H9 (cell line): ENCODE measurements at regions not wholly inside any gene's neighbourhood (a gene's known extent, or its start where the extent isn't known, plus 50 kb on each side); places are given as distances from the start of the nearest gene placed in this dataset.

Experiments used
- DNase-seq: peaks from one replicate; pipeline ENCODE4 v3.0.0-alpha.2; 2017
- H2AFZ ChIP-seq: one replicate; pipeline ENCODE4 v1.6.1; 2013; ENCODE audit warnings: mild to moderate bottlenecking, low read length, control low read depth, moderate library complexity
- H2AK5ac ChIP-seq: 2 replicates; pipeline ENCODE4 v1.6.1; 2013; ENCODE audit warnings: low read length, control low read depth, mixed read lengths; ENCODE audit not compliant: insufficient read length
- H2BK120ac ChIP-seq: one replicate; pipeline ENCODE4 v1.6.1; 2013; ENCODE audit warnings: low read depth, mild to moderate bottlenecking, low read length, control low read depth, inconsistent platforms; ENCODE audit not compliant: poor library complexity, severe bottlenecking
- H2BK12ac ChIP-seq: 2 replicates; pipeline ENCODE4 v1.6.1; 2013; ENCODE audit warnings: low read length, control low read depth, mixed read lengths, low read depth; ENCODE audit not compliant: insufficient read length
- H2BK15ac ChIP-seq: 2 replicates; pipeline ENCODE4 v1.6.1; 2013; ENCODE audit warnings: low read depth, low read length, control low read depth
- H2BK20ac ChIP-seq: one replicate; pipeline ENCODE4 v1.6.1; 2013; ENCODE audit warnings: low read depth, mild to moderate bottlenecking, low read length, control low read depth, inconsistent platforms; ENCODE audit not compliant: poor library complexity, severe bottlenecking
- H2BK5ac ChIP-seq: 2 replicates; pipeline ENCODE4 v1.6.1; 2013; ENCODE audit warnings: low read length, control low read depth, mixed read lengths; ENCODE audit not compliant: insufficient read length
- H3K14ac ChIP-seq: 2 replicates; pipeline ENCODE4 v1.6.1; 2013; ENCODE audit warnings: low read length, control low read depth; ENCODE audit not compliant: insufficient read depth
- H3K18ac ChIP-seq: 2 replicates; pipeline ENCODE4 v1.6.1; 2013; ENCODE audit warnings: low read depth, mild to moderate bottlenecking, mixed read lengths, low read length, control low read depth; ENCODE audit not compliant: insufficient read length
- H3K23ac ChIP-seq: 2 replicates; pipeline ENCODE4 v1.6.1; 2013; ENCODE audit warnings: low read length, control low read depth, mixed read lengths, low read depth; ENCODE audit not compliant: insufficient read length
- H3K23me2 ChIP-seq: 2 replicates; pipeline ENCODE4 v1.6.1; 2013; ENCODE audit warnings: low read depth, mild to moderate bottlenecking, mixed read lengths, low read length, control low read depth; ENCODE audit not compliant: insufficient read length, poor library complexity, severe bottlenecking
- H3K27ac ChIP-seq: 2 replicates; pipeline ENCODE4 v1.5.1; 2013; ENCODE audit warnings: low read length, control low read depth, mixed read lengths, low read depth; ENCODE audit not compliant: insufficient read length
- H3K27me3 ChIP-seq: 2 replicates; pipeline ENCODE4 v1.6.1; 2013; ENCODE audit warnings: low read length, control low read depth, inconsistent platforms; ENCODE audit not compliant: insufficient read depth
- H3K4ac ChIP-seq: 2 replicates; pipeline ENCODE4 v1.6.1; 2013; ENCODE audit warnings: low read depth, mild to moderate bottlenecking, control low read depth, inconsistent platforms, low read length, moderate library complexity
- H3K4me1 ChIP-seq: 2 replicates; pipeline ENCODE4 v1.6.1; 2013; ENCODE audit warnings: low read length, control low read depth, inconsistent platforms; ENCODE audit not compliant: insufficient read depth
- H3K4me2 ChIP-seq: 2 replicates; pipeline ENCODE4 v1.6.1; 2013; ENCODE audit warnings: low read length, control low read depth, mixed read lengths; ENCODE audit not compliant: insufficient read length, insufficient read depth
- H3K56ac ChIP-seq: 2 replicates; pipeline ENCODE4 v1.6.1; 2013; ENCODE audit warnings: low read depth, mild to moderate bottlenecking, mixed read lengths, low read length, control low read depth; ENCODE audit not compliant: insufficient read length
- H3K79me1 ChIP-seq: 2 replicates; pipeline ENCODE4 v1.6.1; 2013; ENCODE audit warnings: low read depth, mild to moderate bottlenecking, moderate library complexity, low read length, control low read depth, inconsistent platforms; ENCODE audit not compliant: insufficient read depth, poor library complexity, severe bottlenecking
- H3K79me2 ChIP-seq: 2 replicates; pipeline ENCODE4 v1.6.1; 2013; ENCODE audit warnings: low read length, control low read depth, inconsistent platforms; ENCODE audit not compliant: insufficient read depth
- H3K9ac ChIP-seq: 2 replicates; pipeline ENCODE4 v1.6.1; 2013; ENCODE audit warnings: low read length, control low read depth, mixed read lengths; ENCODE audit not compliant: insufficient read length; ENCODE audit errors: extremely low read depth
- H3K9me3 ChIP-seq: one replicate; pipeline ENCODE4 v1.6.1; 2013; ENCODE audit warnings: low read depth, low read length, inconsistent platforms; ENCODE audit not compliant: control insufficient read depth
- H3T11ph ChIP-seq: one replicate; pipeline ENCODE4 v1.6.1; 2013; ENCODE audit warnings: mild to moderate bottlenecking, low read length, control low read depth, inconsistent platforms
- H4K20me1 ChIP-seq: one replicate; pipeline ENCODE4 v1.6.1; 2013; ENCODE audit not compliant: control insufficient read depth, insufficient read length, insufficient read depth
- H4K5ac ChIP-seq: 2 replicates; pipeline ENCODE4 v1.6.1; 2013; ENCODE audit warnings: low read depth, mild to moderate bottlenecking, mixed read lengths, low read length, control low read depth; ENCODE audit not compliant: insufficient read length
- H4K8ac ChIP-seq: replicated peaks from 2 replicates; pipeline ENCODE4 v1.6.1; 2013; ENCODE audit warnings: low read length, control low read depth, mixed read lengths, low read depth; ENCODE audit not compliant: insufficient read length
- H4K91ac ChIP-seq: 2 replicates; pipeline ENCODE4 v1.6.1; 2013; ENCODE audit warnings: low read depth, mild to moderate bottlenecking, moderate library complexity, mixed read lengths, low read length, control low read depth; ENCODE audit not compliant: insufficient read length
- H3K27ac Mint-ChIP-seq, 3 experiments: 2 replicates in 2 of 3; 3 replicates in 1 of 3; pipeline ENCODE4 v1.8.0; 2020 to 2021; ENCODE audit warnings: mixed read lengths in 3 of 3, mild to moderate bottlenecking in 1 of 3, moderate library complexity in 1 of 3
- H3K27me3 Mint-ChIP-seq: 2 replicates; pipeline ENCODE4 v1.8.0; 2021; ENCODE audit warnings: low read depth, mild to moderate bottlenecking, moderate library complexity, mixed read lengths
- H3K36me3 Mint-ChIP-seq, 3 experiments: 2 replicates in 2 of 3; 3 replicates in 1 of 3; pipeline ENCODE4 v1.8.0; 2020 to 2021; ENCODE audit warnings: low read depth in 3 of 3, mixed read lengths in 3 of 3; ENCODE audit not compliant: insufficient read depth in 1 of 3
- H3K4me1 Mint-ChIP-seq, 2 experiments: 2 replicates each; pipeline ENCODE4 v1.8.0; 2020; ENCODE audit warnings: mixed read lengths in 2 of 2
- H3K4me3 Mint-ChIP-seq, 2 experiments: 2 replicates in 1 of 2; 3 replicates in 1 of 2; pipeline ENCODE4 v1.8.0; 2020 to 2021; ENCODE audit warnings: mild to moderate bottlenecking in 2 of 2, mixed read lengths in 2 of 2, moderate library complexity in 1 of 2
- H3K9me3 Mint-ChIP-seq, 2 experiments: 2 replicates in 1 of 2; 3 replicates in 1 of 2; pipeline ENCODE4 v1.8.0; 2020; ENCODE audit warnings: mild to moderate bottlenecking in 2 of 2, mixed read lengths in 2 of 2, moderate library complexity in 1 of 2
- WGBS: extraction: QIAGEN DNeasy Blood & Tissue Kit; methylation state at CpG from one replicate; pipeline ENCODE4 v1.1.7; 2013; ENCODE audit warnings: missing lambda C conversion rate, low lambda C conversion rate, mixed read lengths; ENCODE audit not compliant: insufficient read length; ENCODE audit errors: extremely low coverage; 5-methylcytosine and 5-hydroxymethylcytosine counted together
- TF ChIP-seq, protein P1 (sequence below): fragments of 200-600 bp; sonication (generic); conservative IDR thresholded peaks from 3 replicates; pipeline ENCODE4 v1.8.0; 2021; ENCODE audit warnings: antibody characterized with exemption, mild to moderate bottlenecking

DNA sequence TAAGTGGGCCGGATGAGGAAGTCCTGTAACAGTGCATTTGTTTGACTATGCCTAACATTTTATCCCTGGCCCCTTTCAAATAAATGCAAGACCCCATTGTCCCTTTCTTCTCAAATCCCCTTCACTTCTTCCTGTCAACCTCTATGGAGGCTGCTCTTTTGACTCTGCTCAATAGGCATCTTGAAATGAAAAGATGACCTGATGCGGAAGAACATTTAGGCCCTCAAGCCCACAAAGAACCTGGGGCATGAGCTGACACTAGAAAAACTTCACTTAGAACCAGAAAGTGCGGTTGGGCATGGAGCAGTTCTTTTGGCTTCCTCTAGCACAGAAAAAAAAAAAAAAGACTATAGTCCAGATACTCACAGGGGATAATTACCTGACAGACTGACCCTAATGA lies 1434.7 kb upstream of the WWC1 start:
- H3K23me2 ChIP-seq = no peaks in the 10 kb centered on the region
- H3K4ac ChIP-seq = no peak overlapping the region
- Mint-ChIP-seq H3K9me3 (no peaks in the 10 kb centered on the region), H3K36me3 (no peaks in the 10 kb centered on the region), H3K4me3 (no peak overlapping the region), H3K27me3 (no peaks in the 10 kb centered on the region), H3K27ac (peak overlapping the region in 2 of 3 experiments; percentile 14 to 52; a peak in 2 of 7 replicates), H3K4me1 (peaks cover under 1 to 8% of the 10 kb centered on the region in 2 experiments; a peak in 2 of 4 replicates)
- H4K5ac ChIP-seq = no peak overlapping the region
- no peaks in the 10 kb centered on the region for H3K79me2 ChIP-seq
- H3K4me1 ChIP-seq = no peaks in the 10 kb centered on the region
- H2BK15ac ChIP-seq = no peak overlapping the region
- H3K56ac ChIP-seq = no peak overlapping the region
- H2BK120ac ChIP-seq = no peak overlapping the region
- no peaks in the 10 kb centered on the region for H3K9me3 ChIP-seq
- no peaks in the 10 kb centered on the region for H4K20me1 ChIP-seq
- no peak overlapping the region for H2AK5ac ChIP-seq
- no peak overlapping the region for H2BK12ac ChIP-seq
- no peak overlapping the region for H3K9ac ChIP-seq
- no peak overlapping the region for H3K18ac ChIP-seq
- H2BK20ac ChIP-seq = no peak overlapping the region
- H3K27ac ChIP-seq = no peak overlapping the region
- H4K8ac ChIP-seq = no peak overlapping the region
- no peak for DNase-seq
- no peak overlapping the region for H2BK5ac ChIP-seq
- H2AFZ ChIP-seq = no peak overlapping the region
- no peaks in the 10 kb centered on the region for H3K27me3 ChIP-seq
- H3K14ac ChIP-seq = no peak overlapping the region
- H3T11ph ChIP-seq = no peak overlapping the region
- no peaks in the 10 kb centered on the region for H3K79me1 ChIP-seq
- H3K4me2 ChIP-seq = no peak overlapping the region
- no peak overlapping the region for H4K91ac ChIP-seq
- no peak overlapping the region for H3K23ac ChIP-seq
- no CpG with 5 or more reads among the region's 3 CpGs for WGBS
- TF ChIP-seq, protein P1, sequence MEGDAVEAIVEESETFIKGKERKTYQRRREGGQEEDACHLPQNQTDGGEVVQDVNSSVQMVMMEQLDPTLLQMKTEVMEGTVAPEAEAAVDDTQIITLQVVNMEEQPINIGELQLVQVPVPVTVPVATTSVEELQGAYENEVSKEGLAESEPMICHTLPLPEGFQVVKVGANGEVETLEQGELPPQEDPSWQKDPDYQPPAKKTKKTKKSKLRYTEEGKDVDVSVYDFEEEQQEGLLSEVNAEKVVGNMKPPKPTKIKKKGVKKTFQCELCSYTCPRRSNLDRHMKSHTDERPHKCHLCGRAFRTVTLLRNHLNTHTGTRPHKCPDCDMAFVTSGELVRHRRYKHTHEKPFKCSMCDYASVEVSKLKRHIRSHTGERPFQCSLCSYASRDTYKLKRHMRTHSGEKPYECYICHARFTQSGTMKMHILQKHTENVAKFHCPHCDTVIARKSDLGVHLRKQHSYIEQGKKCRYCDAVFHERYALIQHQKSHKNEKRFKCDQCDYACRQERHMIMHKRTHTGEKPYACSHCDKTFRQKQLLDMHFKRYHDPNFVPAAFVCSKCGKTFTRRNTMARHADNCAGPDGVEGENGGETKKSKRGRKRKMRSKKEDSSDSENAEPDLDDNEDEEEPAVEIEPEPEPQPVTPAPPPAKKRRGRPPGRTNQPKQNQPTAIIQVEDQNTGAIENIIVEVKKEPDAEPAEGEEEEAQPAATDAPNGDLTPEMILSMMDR = no peak
